Spleen (tissue), 11 donors: ENCODE measurements at regions not wholly inside any gene's neighbourhood (a gene's known extent, or its start where the extent isn't known, plus 50 kb on each side); places are given as distances from the start of the nearest gene placed in this dataset.

Source experiments
- DNase-seq: peaks from one replicate; pipeline ENCODE4 v3.0.0-alpha.2; 2020
- H3K27ac ChIP-seq, 8 donors: fragments of 200-600 bp; sonication (generic) in 7 of 8; 1 replicate in 4 of 8; 2 replicates in 4 of 8; pipeline versions ENCODE4 v1.5.0 to v1.8.0; 2016 to 2021; ENCODE audit warnings: inconsistent platforms in 4 of 8, mild to moderate bottlenecking in 4 of 8, moderate library complexity in 1 of 8
- H3K27me3 ChIP-seq, 7 donors: fragments of 200-600 bp; sonication (generic) in 6 of 7; replicated peaks in 1 of 7; 1 replicate in 4 of 7; 2 replicates in 3 of 7; pipeline versions ENCODE4 v1.5.0 to v1.8.0; 2016 to 2021; ENCODE audit warnings: inconsistent platforms in 3 of 7, mild to moderate bottlenecking in 1 of 7
- H3K36me3 ChIP-seq, 6 donors: fragments of 200-600 bp; sonication (generic) in 5 of 6; 1 replicate in 4 of 6; 2 replicates in 2 of 6; pipeline versions ENCODE4 v1.5.0 to v1.8.0; 2016 to 2021; ENCODE audit warnings: inconsistent platforms in 2 of 6
- H3K4me1 ChIP-seq, 6 donors: fragments of 200-600 bp; sonication (generic) in 5 of 6; 1 replicate in 3 of 6; 2 replicates in 3 of 6; pipeline versions ENCODE4 v1.5.0 to v1.8.0; 2016 to 2021; ENCODE audit warnings: inconsistent platforms in 3 of 6
- H3K4me3 ChIP-seq, 8 donors: fragments of 200-600 bp; sonication (generic) in 7 of 8; 1 replicate in 4 of 8; 2 replicates in 4 of 8; pipeline versions ENCODE4 v1.5.0 to v1.8.0; 2016 to 2021; ENCODE audit warnings: inconsistent platforms in 4 of 8, mild to moderate bottlenecking in 4 of 8, moderate library complexity in 2 of 8
- H3K9me3 ChIP-seq, 8 donors: fragments of 200-600 bp; sonication (generic) in 7 of 8; 1 replicate in 4 of 8; 2 replicates in 4 of 8; pipeline versions ENCODE4 v1.5.0 to v1.8.0; 2016 to 2021; ENCODE audit warnings: inconsistent platforms in 4 of 8
- CTCF ChIP-seq, 11 experiments: fragments of 200-600 bp in 7 of 11; fragments of 450-650 bp in 4 of 11; sonication (generic) in 4 of 11; IDR thresholded peaks in 8 of 11; conservative IDR thresholded peaks in 3 of 11; 1 replicate in 7 of 11; 2 replicates in 4 of 11; pipeline versions ENCODE4 v1.4.0 to v1.8.0; 2016 to 2021; ENCODE audit warnings: antibody characterized with exemption in 11 of 11, inconsistent platforms in 4 of 11, mild to moderate bottlenecking in 1 of 11
- POLR2A ChIP-seq, 3 donors: fragments of 450-650 bp; IDR thresholded peaks; one replicate each; pipeline ENCODE4 v1.5.1; 2017; ENCODE audit warnings: antibody characterized with exemption in 3 of 3, mild to moderate bottlenecking in 1 of 3
- POLR2AphosphoS5 ChIP-seq, 3 donors: sonication (generic); formaldehyde crosslinking; IDR thresholded peaks; one replicate each; pipeline ENCODE4 v1.5.1; 2017; ENCODE audit warnings: antibody characterized with exemption in 3 of 3
- WGBS, 5 donors: extraction: QIAGEN DNeasy Blood & Tissue Kit in 3 of 5; methylation state at CpG; one replicate each; pipeline versions ENCODE4 v1.1.5 to v1.1.7; 2013 to 2018; 5-methylcytosine and 5-hydroxymethylcytosine counted together
- intact Hi-C: fragments of 100-400 bp; cut with DNase I; formaldehyde crosslinking; loops from one replicate; pipeline ENCODE4 v1.15.0; 2023; ENCODE audit warnings: low total_unique reads
- donor health status: healthy with polysubstance abuse.
- donor health status: DM: no; HTN: no; CAD: no; lungs with moderate emphysema.
- donor health status: DM: no; HTN: no; CAD: no.
- donor health status: Bipolar disorder and iron deficiency.
- donor health status: healthy.
- donor health status: DM: no; HTN: no; CAD: no.
- donor health status: DM: yes; HTN: yes; CAD: no.

DNA sequence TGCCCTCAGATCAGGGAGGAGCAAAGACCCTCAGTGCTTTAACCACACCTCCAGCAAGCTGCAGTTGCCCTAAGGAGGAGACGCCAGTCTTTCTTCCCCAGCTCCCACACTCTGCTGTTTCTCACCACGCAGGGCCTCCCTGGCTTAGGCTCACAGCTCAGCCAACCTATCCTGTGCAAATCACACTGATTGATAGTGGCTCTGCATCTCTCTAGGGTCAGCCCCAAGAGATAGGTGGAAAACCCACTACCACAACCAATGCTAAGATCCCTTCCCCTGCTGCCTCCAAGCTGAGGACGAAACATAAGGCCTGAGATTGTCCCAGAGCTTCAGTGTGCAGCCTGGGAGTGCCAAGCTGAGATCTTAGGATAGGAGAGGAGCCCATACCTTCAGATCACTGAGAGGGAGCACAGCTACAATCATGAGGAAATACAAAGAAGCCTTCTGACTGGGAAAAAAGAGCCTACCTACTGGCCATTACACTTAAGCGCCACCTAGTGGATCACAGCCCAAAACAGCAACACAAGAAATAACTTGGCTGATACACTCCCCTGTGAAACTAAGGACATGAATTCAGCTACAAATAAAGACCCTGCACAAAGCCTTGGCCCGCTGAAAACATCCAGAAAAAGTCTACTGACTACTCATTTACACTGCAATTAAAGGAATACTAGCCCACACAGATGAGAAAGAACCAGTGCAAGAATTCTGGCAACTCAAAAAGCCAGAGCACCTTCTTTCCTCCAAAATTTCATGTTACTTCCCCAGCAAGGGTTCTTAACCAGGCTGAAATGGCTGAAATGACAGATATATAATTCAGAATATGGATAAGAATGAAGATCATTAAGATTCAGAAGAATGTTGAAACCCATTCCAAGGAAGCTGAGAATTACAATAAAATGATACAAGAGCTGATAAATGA lies 271.5 kb upstream of the DCBLD2 start:
- Histone ChIP-seq H3K4me1 (no peaks in the 10 kb centered on the region), H3K27me3 (no peaks in the 10 kb centered on the region), H3K4me3 (no peak overlapping the region), H3K9me3 (peaks cover 0 to 6% (median 0%) of the 10 kb centered on the region in 8 donors), H3K27ac (no peak overlapping the region), H3K36me3 (no peaks in the 10 kb centered on the region)
- DNase-seq: no peak
- intact Hi-C loops: no loop called here
- WGBS, 5 donors: 47 to 57% (median 54%) methylated on average over 5 of the region's 5 CpGs
- no peak for TF ChIP-seq POLR2A (IDR thresholded peaks at IDR 0.05)
- no peak for TF ChIP-seq POLR2AphosphoS5 (IDR thresholded peaks at IDR 0.05)
- TF ChIP-seq CTCF (IDR thresholded peaks at IDR 0.05 in 8 of 11, conservative IDR thresholded peaks at IDR 0.05 in 3 of 11): peak in 5 of 11 experiments; percentile 16 to 39 (median 33)

GRCh38 chr3:99171800-99172199 lies 270.3 kb upstream of the DCBLD2 start:
- Histone ChIP-seq H3K27me3 (no peaks in the 10 kb centered on the region), H3K36me3 (no peaks in the 10 kb centered on the region), H3K4me3 (no peak overlapping the region), H3K9me3 (peaks cover 0 to 6% (median 0%) of the 10 kb centered on the region in 8 donors), H3K4me1 (no peaks in the 10 kb centered on the region), H3K27ac (no peak overlapping the region)
- DNase-seq: no peak
- intact Hi-C loops: no loop called here
- no peak for TF ChIP-seq POLR2AphosphoS5 (IDR thresholded peaks at IDR 0.05)
- no peak for TF ChIP-seq CTCF (IDR thresholded peaks at IDR 0.05 in 8 of 11, conservative IDR thresholded peaks at IDR 0.05 in 3 of 11)
- no peak for TF ChIP-seq POLR2A (IDR thresholded peaks at IDR 0.05)
- WGBS, 5 donors: 79 to 88% (median 81%) methylated on average over 4 of the region's 4 CpGs

DNA sequence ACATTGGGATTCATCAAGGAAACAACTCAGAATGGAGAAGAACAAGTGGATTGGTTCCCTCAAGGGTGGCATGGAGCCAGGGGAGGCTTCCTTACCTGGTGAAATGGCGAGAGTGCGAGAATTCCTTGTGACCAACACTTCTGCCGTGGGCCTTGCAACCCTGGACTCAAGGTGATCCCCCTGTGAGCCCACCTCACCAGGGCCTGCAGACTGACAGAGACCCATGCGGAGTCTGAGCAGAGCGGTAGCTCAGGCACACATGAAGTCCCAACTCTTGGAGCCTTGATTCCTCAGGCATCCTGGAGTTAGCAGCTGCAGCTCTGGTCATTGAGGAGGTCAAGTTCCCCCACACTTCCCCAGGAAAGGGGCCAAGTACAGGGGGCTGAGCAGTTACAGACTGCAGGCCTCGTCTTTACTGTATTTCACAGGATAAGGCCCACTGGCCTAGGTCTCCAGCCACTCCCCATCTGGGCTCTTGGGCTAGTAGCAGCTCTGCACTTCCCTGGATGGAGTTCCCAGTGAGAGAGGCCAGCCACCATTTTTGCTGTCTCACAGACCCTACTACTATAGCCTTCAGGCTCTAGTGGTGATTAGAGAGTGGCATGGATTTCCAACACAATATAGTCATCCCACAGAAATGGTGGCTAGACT lies 269.5 kb upstream of the DCBLD2 start:
- peaks cover 0 to 6% (median 0%) of the 10 kb centered on the region in 8 donors for H3K9me3 ChIP-seq
- 72 to 90% (median 86%) methylated on average over 6 of the region's 6 CpGs for WGBS, 5 donors
- H3K4me1 ChIP-seq: no peaks in the 10 kb centered on the region
- no peaks in the 10 kb centered on the region for H3K27me3 ChIP-seq
- H3K4me3 ChIP-seq: no peak overlapping the region
- no peaks in the 10 kb centered on the region for H3K36me3 ChIP-seq
- peak; percentile 57 for DNase-seq
- intact Hi-C loops: no loop called here
- TF ChIP-seq CTCF (IDR thresholded peaks at IDR 0.05 in 8 of 11, conservative IDR thresholded peaks at IDR 0.05 in 3 of 11): no peak
- H3K27ac ChIP-seq: no peak overlapping the region

- no peak overlapping the region for H3K4me3 ChIP-seq
- no peaks in the 10 kb centered on the region for H3K4me1 ChIP-seq
- no peak overlapping the region for H3K27ac ChIP-seq
- intact Hi-C loops: no loop called here
- peaks cover 0 to 6% (median 0%) of the 10 kb centered on the region in 8 donors for H3K9me3 ChIP-seq
- DNase-seq: no peak
- no peaks in the 10 kb centered on the region for H3K27me3 ChIP-seq
- TF ChIP-seq CTCF (IDR thresholded peaks at IDR 0.05 in 8 of 11, conservative IDR thresholded peaks at IDR 0.05 in 3 of 11) (no peak), POLR2AphosphoS5 (IDR thresholded peaks at IDR 0.05) (no peak), POLR2A (IDR thresholded peaks at IDR 0.05) (no peak)
- no peaks in the 10 kb centered on the region for H3K36me3 ChIP-seq
Observed at GRCh38 chr3:99167071-99167470, 265.6 kb upstream of the DCBLD2 start.
